NCI-H226 (cell line): ENCODE measurements at regions not wholly inside any gene's neighbourhood (a gene's known extent, or its start where the extent isn't known, plus 50 kb on each side); places are given as distances from the start of the nearest gene placed in this dataset.
"Not testable (repeated sequence)": the region's sequence is repeated elsewhere in the genome, so short reads cannot be mapped to it uniquely, and the experiment has no call there.

Experiments used
- DNase-seq: peaks from one replicate; pipeline ENCODE4 v3.0.0-alpha.2; 2015

DNA sequence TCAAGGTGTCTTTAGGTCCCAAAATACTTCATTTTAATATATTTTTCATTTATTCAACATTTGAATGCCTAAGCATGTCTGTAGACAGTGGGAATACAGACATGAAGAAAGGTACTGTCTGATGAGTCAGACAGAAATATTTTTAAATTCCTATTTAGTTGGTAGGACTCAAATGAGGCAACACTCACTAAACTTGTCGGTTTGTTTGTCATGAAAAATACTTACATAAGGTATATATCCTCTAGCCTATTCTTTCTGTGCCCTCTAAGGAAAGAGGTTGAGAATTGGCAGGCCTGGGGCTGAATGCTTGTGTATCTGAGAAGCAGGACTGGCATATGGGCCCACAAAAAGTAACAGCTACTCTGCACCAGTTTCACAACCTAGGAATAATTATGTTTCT is 423.6 kb upstream of the MDFIC2 start:
- peak; percentile 12 for DNase-seq

DNA sequence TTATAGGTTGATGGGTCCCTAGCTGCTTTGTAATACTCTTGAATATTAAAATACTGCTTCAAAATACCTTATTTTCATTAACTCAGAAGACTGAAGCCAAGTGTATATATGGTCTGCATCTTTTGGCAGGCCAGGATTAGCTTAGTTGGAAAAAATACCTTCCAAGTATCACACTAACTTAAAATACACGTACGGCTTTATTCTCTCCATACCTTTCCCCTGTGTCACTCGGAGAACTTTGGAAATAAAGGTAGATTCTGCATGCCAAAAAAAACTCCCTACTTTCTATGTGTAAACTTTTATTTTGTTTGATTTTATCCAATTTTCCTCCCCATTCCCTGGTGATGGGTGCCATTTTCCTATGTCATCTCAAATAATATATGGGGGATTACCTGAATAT is 422.3 kb upstream of the MDFIC2 start:
- DNase-seq: no peak

DNA sequence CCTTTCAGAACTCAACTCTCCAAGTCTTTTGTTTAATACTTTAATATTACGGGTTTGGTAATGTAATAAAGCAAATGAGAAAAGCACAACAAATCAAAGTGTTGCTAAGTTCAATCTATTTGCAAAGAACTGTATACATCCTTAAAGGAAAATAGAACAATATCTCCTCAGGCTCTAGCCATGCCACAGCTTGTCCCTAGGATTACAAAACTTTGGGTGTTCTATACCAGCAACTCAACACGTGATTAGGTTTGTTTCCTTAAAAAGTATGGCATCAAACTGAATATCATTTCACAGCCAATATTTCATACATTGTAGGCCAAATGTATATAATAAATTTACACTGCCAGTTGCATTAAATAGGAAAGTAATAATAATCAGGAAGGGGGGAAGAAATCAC is 418.6 kb upstream of the MDFIC2 start:
- no peak for DNase-seq

DNA sequence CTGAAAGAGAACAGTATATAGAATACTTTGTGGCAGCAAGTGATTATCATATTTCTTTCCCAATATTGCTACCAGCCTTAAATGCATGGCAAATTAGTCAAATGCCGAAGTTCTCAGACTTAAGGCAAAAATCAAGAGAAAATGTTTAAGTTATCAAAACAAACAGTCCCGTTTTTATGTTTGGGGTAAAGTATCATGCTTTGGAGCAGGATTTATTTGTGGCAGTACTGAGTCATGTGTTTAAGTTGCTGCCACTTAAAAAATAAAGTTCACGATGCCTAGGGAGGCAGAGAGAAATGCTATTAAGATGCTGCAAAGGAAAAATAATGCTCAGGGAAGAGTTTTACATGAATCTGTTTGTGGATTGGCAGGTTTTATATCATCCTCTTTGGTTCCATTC is 417.4 kb upstream of the MDFIC2 start:
- no peak for DNase-seq

DNA sequence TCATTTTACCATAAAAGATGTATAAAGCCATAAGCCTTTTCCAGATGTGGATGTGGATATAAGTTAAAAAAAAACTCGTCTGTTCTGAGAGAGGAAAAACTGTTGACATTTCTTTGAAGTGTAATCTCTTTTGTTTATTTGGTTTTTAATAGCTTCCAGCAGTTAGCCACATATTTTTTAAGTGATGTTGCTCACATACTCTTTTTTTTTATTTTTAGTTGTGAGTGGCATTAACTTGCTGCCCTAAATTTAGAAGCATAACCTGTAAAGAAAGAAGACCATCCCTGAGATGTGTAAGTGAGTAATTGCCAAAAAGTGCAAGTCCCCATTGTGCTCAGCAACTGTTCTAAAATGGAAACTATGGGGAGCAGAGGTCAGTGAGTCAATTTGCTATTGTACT is 415.9 kb upstream of the MDFIC2 start:
- no peak for DNase-seq

DNA sequence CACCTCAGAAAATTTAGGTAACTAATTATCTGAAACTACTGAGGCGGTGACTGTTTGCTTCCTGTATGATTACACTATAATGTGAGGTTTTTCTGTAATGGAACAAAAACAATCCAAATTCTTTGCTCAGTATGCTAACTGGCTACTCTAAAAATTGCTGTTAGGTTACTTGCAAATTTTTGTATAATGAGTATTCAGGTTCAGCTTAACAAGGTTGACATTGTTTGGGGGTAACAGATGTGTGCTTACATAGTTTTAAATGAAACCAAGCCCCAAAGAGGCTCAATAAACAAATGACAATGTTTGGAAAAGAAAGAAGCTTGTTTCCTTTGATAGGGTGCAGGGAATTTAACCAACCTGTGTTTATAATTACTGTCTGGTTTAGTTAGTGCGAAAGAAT is 414.5 kb upstream of the MDFIC2 start:
- DNase-seq: no peak

DNA sequence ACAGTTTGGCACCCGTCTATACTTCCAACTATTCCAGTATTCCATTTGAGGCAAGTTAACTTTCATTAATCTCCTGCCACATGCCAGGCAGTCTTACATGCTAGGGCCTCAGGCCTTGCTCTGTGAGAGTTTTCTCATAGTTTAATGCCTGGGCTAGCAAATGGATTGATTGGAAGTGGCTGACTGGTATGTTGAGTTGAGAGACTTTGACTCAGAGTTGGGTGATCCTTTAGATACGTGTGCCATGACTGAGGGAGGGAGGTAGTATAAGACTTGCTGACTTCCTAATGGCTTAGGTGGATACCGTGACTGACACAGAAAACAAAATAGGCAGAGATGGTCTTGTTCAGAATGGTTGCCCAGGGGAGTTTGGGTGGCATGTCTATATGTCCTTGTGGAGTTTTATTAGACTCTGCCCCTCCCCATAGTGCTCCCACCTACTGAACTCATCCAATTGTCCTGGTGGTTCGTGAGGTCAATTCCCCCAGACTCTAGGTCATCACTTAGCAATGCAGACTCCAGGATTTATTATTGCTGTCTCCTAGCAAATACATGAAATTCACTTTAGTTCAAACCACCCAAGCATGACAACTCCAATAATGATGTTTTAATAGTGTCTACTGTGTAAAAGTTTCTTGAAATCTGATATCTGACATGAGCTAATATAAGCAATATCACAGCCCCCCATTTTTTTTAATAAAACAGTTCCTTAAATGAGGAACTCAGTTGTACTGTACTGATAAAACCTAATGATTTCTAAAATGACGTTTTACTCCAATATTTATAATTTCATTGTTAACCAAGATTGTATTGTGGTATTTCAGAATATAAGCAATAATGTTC is 413.9 kb upstream of the MDFIC2 start:
- no peak for DNase-seq

DNA sequence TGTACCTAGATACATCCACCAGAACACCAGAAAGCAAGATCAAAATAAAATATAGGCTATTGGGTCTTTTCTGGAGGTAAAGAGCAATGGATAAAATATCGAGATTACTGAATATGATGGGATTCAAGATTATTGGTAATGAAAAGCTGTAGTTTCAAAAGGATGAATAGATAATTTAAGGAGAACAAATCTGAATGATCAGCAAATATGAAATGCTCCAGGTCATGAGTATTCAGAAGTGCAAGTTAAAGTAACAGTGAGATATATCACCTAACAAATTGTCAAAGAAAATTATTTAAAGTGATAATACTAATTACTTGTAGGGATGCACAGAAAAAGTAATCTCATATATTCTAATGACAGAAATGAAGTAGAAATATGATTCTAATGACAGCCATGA is 409.6 kb upstream of the MDFIC2 start:
- no peak for DNase-seq

DNA sequence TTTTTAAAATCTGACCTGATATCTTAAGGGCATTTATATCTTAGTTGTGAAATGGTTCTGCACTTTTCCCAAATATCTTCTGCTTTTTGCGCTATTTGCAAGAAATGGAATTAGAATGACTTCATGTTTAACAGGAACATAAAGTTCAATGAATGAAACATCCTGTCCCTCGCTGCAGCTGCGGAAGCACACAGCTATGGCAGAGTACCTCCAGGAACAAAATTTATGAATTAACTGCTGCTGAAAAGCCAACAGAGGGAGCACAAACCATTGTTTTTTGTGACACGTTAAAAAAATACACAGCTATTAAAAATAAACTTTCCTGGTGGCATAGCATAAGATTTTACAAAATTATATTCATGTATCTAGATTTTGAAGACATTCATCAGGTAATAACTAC is 404.4 kb upstream of the MDFIC2 start:
- no peak for DNase-seq

DNA sequence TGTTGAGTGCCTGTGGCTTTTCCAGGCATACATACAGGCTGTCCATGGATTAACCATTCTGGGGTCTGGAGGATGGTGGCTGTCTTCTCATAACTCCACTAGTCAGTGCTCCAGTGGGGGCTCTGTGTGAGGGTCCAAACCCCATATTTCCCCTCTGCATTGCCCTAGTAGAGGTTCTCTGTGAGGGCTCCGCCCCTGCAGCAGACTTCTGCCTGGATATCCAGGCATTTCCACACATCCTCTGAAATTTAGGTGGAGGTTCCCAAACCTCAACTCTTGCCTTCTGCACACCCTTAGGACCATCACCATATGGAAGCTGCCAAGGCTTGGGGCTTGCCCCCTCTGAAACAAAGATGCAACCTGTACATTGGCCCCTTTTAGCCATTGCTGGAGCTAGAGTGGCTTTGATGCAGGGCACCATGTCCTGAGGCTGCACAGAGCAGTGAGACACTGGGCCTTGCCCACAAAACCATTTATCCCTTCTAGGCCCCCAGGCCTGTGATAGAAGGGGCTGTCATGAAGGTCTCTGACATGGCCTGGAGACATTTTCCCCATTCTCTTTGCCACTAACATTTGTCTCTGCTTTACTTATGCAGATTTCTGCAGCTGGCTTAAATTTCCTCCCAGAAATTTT is 400.1 kb upstream of the MDFIC2 start:
- DNase-seq: no peak

DNA sequence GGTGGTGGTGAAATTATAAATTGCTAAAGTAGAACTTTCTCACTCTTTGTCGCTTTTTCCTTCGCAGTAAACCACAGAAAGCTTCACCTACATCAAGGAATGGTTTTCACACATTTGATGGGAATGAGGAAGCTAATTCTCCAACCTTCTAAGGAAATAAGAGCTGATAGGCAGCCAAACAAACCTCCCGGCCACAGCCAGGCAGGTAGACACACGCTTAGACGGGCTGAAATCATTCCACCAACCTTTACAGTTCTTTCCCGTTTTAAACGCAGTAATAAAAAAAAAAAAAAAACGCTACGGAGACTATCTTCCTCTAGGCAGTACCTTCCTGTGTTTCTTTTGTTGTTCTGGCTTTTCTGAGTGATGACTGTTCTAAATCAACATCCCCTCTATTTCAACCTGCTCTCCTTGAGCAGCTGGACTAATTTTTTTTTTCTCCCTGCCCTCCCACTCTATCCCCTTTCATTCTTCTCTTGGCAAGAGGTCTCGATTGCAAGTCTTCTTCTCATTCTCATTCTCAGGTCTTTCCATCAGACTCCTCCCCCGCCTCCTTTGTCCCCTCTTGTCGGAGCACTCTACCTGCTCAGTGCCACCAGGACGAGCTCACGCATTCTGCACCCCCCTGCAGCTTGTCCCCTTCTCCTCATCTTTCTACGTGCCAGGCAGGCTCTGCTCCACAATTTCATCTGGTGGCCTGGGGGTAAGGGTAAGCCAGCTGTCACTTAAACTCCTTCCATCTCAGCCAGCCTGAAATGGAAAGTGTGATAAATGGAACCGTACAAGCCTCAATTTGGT is 391.1 kb upstream of the MDFIC2 start:
- DNase-seq: no peak

DNA sequence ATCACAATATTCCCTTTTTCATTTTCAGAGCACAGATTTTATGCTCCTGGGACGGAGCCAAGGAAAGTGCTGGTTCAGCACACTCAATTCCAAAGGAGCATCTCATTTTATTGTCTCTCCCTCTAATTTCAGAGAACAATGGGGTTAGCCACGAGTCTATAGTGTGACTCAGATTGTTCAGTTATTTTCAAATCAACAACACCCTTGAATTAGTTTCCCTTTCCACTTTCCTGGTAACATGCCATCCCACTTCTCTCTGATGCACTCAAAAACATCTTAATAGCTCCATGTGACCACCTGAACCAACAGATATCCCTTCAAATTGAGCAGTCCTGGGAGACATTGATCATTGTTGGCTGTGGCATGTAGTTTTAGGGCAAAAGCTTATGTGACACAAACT is 389.7 kb upstream of the MDFIC2 start:
- no peak for DNase-seq

DNA sequence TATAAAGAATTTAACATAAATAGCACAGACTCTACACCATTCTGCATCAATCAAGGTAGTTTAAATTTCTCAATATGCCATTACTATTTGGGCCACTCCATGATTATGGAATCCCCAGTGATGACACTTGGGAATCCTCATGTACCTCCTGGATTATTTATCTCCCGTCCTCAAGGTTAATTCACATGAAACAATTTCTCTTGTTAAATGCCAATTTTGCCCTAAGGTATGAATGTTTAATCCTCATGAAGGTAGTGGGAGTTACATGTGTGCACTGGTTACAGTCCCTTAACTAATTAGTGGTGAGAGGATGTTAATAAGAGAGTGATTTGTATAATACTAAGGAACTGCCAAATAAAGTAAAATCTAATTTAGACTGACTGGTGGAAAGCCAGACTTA is 372.3 kb upstream of the MDFIC2 start:
- DNase-seq: no peak

DNA sequence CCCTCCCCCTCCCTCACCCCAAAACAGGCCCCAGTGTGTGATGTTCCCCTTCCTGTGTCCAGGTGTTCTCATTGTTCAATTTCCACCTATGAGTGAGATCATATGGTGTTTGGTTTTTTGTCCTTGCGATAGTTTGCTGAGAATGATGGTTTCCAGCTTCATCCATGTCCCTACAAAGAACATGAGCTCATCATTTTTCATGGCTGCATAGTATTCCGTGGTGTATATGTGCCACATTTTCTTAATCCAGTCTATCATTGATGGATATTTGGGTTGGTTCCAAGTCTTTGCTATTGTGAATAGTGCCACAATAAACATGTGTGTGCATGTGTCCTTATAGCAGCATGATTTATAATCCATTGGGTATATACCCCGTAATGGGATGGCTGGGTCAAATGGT is 363.4 kb upstream of the MDFIC2 start:
- not testable (repeated sequence) for DNase-seq

DNA sequence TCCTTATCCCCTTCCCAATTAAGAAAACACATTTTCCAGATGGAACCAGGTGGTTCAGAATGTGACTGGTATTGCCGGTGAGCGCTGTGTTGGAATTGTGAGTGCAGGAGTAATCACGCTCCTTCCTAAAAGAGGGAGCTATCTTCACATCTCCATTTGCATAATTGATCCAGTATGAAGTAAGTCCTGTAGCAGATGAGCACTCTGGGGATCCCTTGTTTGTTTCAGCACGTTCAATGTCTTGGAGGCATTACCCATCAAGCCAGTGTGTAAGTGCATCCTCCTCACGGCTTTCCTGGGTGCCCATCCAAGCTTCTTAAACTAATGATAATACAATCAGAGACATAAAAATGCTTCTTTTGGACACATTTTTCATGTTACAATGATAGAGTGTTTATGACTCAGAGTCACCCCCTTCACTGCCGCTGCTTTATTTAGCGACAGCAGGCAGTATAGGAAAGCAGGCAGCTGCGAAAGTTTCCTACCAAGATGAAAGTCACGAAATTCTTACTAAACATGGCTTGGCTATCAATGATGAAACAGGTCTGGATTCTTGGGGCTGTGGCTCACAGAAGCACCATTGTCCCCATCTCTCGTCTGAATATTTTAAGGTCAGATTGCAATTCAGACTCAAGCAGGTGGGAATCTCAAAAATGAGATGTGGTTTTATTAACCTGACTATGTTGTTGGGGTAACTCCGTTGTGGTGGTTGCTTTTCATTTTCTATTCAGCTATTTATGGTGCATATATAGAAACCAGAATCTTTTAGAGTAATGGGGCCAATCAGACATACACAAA is 346.3 kb upstream of the MDFIC2 start:
- no peak for DNase-seq

DNA sequence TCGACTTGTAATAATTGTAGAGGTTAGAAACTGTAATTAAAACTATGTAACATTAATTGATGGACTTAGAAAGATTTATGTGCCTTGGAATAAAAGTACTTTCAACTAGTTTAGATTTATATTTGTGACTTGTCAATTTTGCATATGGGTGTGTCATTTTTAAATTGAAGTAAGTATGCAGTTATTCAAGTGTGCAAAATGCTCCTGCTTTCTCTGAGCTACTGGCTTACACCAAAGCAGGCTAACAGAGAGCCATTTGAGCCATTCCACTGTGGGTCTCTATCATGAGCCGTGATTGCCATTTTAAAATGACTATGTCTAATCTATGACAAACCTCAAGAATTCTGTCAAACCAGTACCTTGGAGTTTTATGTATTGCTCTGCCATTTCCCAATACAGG is 345.0 kb upstream of the MDFIC2 start:
- DNase-seq: no peak

DNA sequence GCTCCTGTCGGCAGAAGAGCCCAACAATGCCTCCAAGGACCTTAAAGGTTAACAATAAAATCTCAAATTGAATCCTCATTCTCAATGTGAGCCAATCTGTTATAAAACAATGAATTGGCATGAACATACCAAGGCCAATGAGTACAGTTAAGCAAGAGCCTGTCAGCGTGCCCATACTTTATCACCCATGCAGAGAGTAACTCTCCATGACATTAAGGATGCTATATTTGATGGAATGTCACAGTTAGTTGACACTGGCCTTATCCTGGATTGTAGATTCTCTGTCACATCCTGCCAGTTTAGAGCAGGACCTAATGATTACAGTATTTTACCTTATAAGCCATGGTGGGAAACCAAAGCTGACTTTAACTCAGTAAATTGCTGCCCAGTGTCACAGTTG is 335.4 kb upstream of the MDFIC2 start:
- no peak for DNase-seq

DNA sequence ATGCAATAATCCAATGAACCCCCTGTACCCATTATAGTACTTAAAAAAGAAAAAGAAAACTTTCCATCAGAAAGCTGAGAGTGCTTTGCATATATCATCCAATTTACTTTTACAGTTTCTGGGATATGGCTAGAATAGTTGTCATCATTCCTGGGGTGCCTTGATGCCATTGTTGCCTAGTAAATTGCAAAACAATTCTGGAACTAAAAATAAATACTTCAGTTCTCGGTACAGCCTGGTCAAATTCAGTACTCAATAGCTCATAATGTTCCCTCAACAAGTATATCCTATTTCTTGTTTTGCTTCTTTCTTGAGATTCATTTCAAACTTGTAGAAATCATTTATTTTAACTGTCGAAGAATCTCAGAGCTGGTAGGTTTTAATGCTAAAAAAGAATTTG is 334.7 kb upstream of the MDFIC2 start:
- no peak for DNase-seq

DNA sequence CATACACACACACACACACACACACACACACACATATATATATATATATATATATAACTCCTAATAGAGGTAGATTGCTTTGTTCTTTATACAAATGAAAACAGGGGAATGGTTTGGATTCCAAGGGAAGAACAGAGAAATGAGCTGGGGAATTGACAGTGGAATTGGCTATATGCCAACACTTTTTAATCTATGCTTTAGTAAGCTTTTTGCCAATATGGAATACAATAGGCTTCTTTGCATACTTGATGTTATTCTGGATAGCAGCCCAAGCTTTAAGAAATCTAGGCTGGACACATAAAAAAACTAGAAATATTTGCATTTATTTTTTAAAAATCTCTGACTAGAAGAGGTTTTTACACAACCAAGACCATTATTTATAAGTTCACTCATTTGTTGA is 334.2 kb upstream of the MDFIC2 start:
- DNase-seq: no peak

DNA sequence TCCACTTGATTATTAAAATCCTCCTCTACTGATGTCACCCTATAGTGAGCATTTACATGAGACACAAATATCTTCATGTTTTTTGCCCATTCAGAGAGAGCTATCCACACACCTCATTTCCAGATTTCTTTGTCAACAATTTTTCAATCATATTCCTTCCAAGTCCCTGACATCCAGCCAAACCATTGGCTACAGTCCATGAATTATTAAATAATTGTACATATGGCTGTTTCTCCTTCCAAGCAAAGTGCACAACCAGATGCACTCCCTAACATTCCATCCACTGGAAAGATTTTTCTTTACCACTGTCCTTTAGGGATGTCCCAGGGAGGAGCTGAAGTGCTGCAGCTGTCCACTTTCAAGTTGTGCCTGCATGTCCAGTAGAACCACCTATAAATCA is 328.0 kb upstream of the MDFIC2 start:
- no peak for DNase-seq

DNA sequence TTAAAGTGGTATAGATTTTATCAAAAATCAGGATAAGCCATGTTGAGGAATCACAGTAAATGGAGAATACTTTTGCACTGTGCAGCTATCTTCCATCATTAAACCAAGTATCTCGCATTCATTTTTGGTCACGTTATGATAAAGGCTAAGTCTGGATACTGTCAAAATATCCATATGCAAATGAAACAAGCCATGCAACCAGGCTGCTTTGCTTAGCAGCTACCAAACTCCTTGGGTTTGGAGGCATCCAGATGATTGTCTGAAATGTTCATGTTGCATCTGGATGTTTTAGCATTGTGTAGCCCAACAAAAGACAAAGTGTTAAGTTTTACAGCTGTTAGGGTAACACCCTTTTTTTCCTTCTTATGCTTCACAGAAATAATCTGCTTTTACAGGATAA is 322.9 kb upstream of the MDFIC2 start:
- no peak for DNase-seq

DNA sequence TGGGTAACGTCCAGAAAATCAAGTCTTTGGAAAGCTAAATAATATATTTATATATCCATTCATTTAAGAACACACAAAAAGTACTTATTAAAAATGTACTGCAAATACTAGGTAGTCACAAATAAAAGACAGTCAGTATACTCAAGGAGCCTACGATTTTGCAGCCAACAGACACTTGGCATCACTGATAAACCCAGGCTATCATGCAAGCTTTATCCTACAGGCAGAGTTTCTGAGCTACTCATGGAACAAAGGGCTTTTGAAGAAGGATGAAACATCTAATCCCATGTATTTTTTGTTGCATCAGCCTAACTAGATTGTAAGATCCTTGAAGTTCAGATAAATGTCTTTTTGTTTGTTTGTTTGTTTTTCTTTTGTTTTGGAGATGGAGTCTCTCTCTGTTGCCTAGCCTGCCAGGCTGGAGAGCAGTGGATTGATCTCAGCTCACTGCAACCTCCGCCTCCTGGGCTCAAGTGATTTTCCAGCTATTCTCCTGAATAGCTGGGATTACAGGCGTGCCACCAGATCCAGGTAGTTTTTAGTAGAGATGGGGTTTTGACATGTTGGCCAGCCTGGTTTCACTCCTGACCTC is 319.4 kb upstream of the MDFIC2 start:
- DNase-seq: no peak

DNA sequence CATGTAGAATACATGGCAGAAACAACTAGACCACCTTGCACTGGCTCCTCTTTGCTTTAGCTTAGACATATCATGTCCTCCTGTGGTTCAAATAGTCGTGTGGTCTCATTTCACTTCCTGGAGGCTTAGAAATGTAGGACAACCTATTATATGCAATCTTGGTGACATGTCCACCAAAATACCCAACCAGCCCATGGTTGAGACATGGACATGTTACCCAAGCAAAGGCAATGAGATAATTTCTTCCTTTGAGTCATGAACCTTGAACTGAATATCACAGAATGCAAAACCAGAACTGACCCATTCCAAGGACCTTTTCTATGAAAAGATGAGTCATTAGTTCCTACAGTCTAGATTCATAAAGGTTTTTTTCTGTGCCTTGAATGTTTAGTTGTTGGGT is 309.0 kb upstream of the MDFIC2 start:
- no peak for DNase-seq
